VCaP (cell line): ENCODE measurements at regions not wholly inside any gene's neighbourhood (a gene's known extent, or its start where the extent isn't known, plus 50 kb on each side); places are given as distances from the start of the nearest gene placed in this dataset.
"Not testable (repeated sequence)": the region's sequence is repeated elsewhere in the genome, so short reads cannot be mapped to it uniquely, and the experiment has no call there.

Experiments used
- H3K27ac ChIP-seq: fragments of 450-650 bp; 2 replicates; pipeline ENCODE4 v1.5.1; 2017

GRCh38 chr1:120617493-120617892 is 106.3 kb upstream of the NBPF26 start:
- H3K27ac ChIP-seq = not testable (repeated sequence)

- not testable (repeated sequence) for H3K27ac ChIP-seq
Observed at GRCh38 chr1:120619867-120620692, 103.7 kb upstream of the NBPF26 start.

- H3K27ac ChIP-seq = not testable (repeated sequence)
Observed at GRCh38 chr1:120620693-120620969, 103.1 kb upstream of the NBPF26 start.

- H3K27ac ChIP-seq = not testable (repeated sequence)
Observed at GRCh38 chr1:120621278-120621677, 102.5 kb upstream of the NBPF26 start.

- H3K27ac ChIP-seq = not testable (repeated sequence)
Observed at GRCh38 chr1:120623539-120623938, 100.2 kb upstream of the NBPF26 start.

- not testable (repeated sequence) for H3K27ac ChIP-seq
Observed at GRCh38 chr1:120624565-120625064, 99.1 kb upstream of the NBPF26 start.

GRCh38 chr1:120629832-120630455 is 93.8 kb upstream of the NBPF26 start:
- not testable (repeated sequence) for H3K27ac ChIP-seq

GRCh38 chr1:120634816-120635806 is 88.6 kb upstream of the NBPF26 start:
- H3K27ac ChIP-seq = not testable (repeated sequence)

- not testable (repeated sequence) for H3K27ac ChIP-seq
Observed at GRCh38 chr1:120640261-120641013, 83.3 kb upstream of the NBPF26 start.

- H3K27ac ChIP-seq = not testable (repeated sequence)
Observed at GRCh38 chr1:120641014-120641302, 82.8 kb upstream of the NBPF26 start.

- H3K27ac ChIP-seq = not testable (repeated sequence)
Observed at GRCh38 chr1:120647182-120647581, 76.6 kb upstream of the NBPF26 start.

GRCh38 chr1:120648915-120649623 is 74.7 kb upstream of the NBPF26 start:
- H3K27ac ChIP-seq = not testable (repeated sequence)

- H3K27ac ChIP-seq = not testable (repeated sequence)
Observed at GRCh38 chr1:120649730-120650129, 74.0 kb upstream of the NBPF26 start.

GRCh38 chr1:120654114-120654513 is 69.6 kb upstream of the NBPF26 start:
- not testable (repeated sequence) for H3K27ac ChIP-seq

- not testable (repeated sequence) for H3K27ac ChIP-seq
Observed at GRCh38 chr1:120655394-120655793, 68.4 kb upstream of the NBPF26 start.

GRCh38 chr1:120656116-120656515 is 67.6 kb upstream of the NBPF26 start:
- not testable (repeated sequence) for H3K27ac ChIP-seq

GRCh38 chr1:120657804-120658203 is 65.9 kb upstream of the NBPF26 start:
- not testable (repeated sequence) for H3K27ac ChIP-seq

- not testable (repeated sequence) for H3K27ac ChIP-seq
Observed at GRCh38 chr1:120658622-120659021, 65.1 kb upstream of the NBPF26 start.

- not testable (repeated sequence) for H3K27ac ChIP-seq
Observed at GRCh38 chr1:120659133-120659532, 64.6 kb upstream of the NBPF26 start.

- H3K27ac ChIP-seq = not testable (repeated sequence)
Observed at GRCh38 chr1:120664376-120665249, 59.1 kb upstream of the NBPF26 start.
